Neuron (in vitro differentiated cells): ENCODE measurements at regions not wholly inside any gene's neighbourhood (a gene's known extent, or its start where the extent isn't known, plus 50 kb on each side); places are given as distances from the start of the nearest gene placed in this dataset.

ENCODE experiments used
- H2AFZ ChIP-seq: one replicate; pipeline ENCODE4 v1.6.1; 2013; ENCODE audit warnings: low read depth, mild to moderate bottlenecking, inconsistent platforms, low read length, moderate library complexity
- H3K27me3 ChIP-seq: one replicate; pipeline ENCODE4 v1.6.1; 2013; ENCODE audit warnings: low read length; ENCODE audit not compliant: insufficient read depth
- H3K36me3 ChIP-seq: one replicate; pipeline ENCODE4 v1.6.1; 2013; ENCODE audit warnings: low read length; ENCODE audit not compliant: insufficient read depth
- H3K4me1 ChIP-seq: one replicate; pipeline ENCODE4 v1.6.1; 2013; ENCODE audit warnings: low read length; ENCODE audit not compliant: insufficient read depth
- H3K4me3 ChIP-seq: 2 replicates; pipeline ENCODE4 v1.5.1; 2013; ENCODE audit warnings: mild to moderate bottlenecking, low read length, moderate library complexity
- H3K9me3 ChIP-seq: one replicate; pipeline ENCODE4 v1.6.1; 2013; ENCODE audit warnings: low read length

GRCh38 chr7:85423209-85423895 is 236.5 kb upstream of the SEMA3D start:
- H3K4me3 ChIP-seq: no peak overlapping the region
- peaks cover 3% of the 10 kb centered on the region for H3K9me3 ChIP-seq
- no peak overlapping the region for H2AFZ ChIP-seq

DNA sequence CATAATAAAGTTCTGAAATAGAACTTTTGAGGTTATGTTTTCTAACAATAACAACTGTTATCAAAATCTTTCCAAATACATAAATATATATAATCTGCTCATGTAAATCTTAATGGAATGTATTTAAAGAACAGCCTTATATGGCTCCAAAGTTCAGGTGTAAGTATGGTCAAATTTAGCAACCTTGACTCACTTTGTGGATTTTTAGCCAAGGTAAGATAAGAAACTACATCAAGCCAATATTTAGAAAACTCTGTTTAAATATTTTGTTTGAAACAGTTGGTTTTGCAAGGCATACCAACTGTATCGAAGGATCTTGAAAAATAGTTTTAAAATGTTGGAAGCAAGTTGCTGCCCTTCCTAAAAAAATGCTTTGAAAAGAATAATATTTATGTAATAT is 228.9 kb upstream of the SEMA3D start:
- H3K4me3 ChIP-seq: no peak overlapping the region
- H3K36me3 ChIP-seq: no peaks in the 10 kb centered on the region
- H2AFZ ChIP-seq: no peak overlapping the region
- H3K4me1 ChIP-seq: peaks cover 11% of the 10 kb centered on the region
- H3K27me3 ChIP-seq: no peaks in the 10 kb centered on the region
- no peaks in the 10 kb centered on the region for H3K9me3 ChIP-seq

More at GRCh38 chr7:85423209-85423895, 236.5 kb upstream of the SEMA3D start:
- no peaks in the 10 kb centered on the region for H3K36me3 ChIP-seq
- no peaks in the 10 kb centered on the region for H3K4me1 ChIP-seq
- H3K27me3 ChIP-seq: no peaks in the 10 kb centered on the region

DNA sequence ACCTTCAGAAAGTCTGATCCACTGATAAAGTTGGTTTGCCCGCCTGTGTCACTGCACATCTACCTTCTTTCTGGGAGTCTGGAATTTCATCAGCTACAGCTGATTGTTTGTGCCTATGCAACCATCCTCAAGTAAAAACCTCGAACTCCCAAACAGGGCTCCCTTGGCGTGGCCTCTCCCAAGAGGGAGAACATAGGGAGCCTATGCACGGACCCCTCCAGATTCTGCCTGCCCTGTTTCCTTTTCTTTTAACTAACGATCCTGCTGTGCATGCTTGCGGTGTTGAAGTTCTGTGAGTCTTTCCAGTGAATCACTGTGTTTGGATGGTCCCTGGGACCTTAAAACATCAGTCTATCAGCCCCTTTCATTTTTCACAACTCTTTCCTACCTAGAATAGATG is 226.9 kb upstream of the SEMA3D start:
- Histone ChIP-seq H2AFZ (peak overlapping the region; percentile 46), H3K9me3 (no peaks in the 10 kb centered on the region), H3K4me3 (no peak overlapping the region), H3K36me3 (no peaks in the 10 kb centered on the region), H3K4me1 (peaks cover 11% of the 10 kb centered on the region), H3K27me3 (no peaks in the 10 kb centered on the region)

DNA sequence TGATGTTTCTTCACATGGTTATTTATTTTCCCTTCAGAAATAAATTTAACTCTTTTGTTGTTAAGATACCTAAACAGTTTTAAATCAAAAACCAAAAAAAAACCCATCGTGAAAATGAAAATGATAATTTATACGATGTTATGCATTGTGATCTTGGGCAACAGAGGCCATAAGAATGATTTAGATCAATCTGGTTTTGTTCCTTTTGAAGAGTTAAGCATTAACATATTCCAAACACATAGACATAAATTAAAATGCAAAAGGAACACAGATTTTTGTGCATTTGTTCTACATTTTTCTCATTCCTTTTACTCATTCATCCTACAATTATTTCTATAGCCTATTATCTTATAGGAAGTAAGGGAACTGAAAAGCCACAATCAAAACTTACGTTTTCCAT is 226.1 kb upstream of the SEMA3D start:
- peaks cover 11% of the 10 kb centered on the region for H3K4me1 ChIP-seq
- H3K9me3 ChIP-seq: no peaks in the 10 kb centered on the region
- no peak overlapping the region for H3K4me3 ChIP-seq
- H2AFZ ChIP-seq: peak overlapping the region; percentile 46
- no peaks in the 10 kb centered on the region for H3K27me3 ChIP-seq
- no peaks in the 10 kb centered on the region for H3K36me3 ChIP-seq

GRCh38 chr7:85407391-85407790 is 220.5 kb upstream of the SEMA3D start:
- H3K36me3 ChIP-seq: no peaks in the 10 kb centered on the region
- H3K4me3 ChIP-seq: no peak overlapping the region
- no peaks in the 10 kb centered on the region for H3K9me3 ChIP-seq
- no peaks in the 10 kb centered on the region for H3K4me1 ChIP-seq
- H2AFZ ChIP-seq: no peak overlapping the region
- H3K27me3 ChIP-seq: no peaks in the 10 kb centered on the region

DNA sequence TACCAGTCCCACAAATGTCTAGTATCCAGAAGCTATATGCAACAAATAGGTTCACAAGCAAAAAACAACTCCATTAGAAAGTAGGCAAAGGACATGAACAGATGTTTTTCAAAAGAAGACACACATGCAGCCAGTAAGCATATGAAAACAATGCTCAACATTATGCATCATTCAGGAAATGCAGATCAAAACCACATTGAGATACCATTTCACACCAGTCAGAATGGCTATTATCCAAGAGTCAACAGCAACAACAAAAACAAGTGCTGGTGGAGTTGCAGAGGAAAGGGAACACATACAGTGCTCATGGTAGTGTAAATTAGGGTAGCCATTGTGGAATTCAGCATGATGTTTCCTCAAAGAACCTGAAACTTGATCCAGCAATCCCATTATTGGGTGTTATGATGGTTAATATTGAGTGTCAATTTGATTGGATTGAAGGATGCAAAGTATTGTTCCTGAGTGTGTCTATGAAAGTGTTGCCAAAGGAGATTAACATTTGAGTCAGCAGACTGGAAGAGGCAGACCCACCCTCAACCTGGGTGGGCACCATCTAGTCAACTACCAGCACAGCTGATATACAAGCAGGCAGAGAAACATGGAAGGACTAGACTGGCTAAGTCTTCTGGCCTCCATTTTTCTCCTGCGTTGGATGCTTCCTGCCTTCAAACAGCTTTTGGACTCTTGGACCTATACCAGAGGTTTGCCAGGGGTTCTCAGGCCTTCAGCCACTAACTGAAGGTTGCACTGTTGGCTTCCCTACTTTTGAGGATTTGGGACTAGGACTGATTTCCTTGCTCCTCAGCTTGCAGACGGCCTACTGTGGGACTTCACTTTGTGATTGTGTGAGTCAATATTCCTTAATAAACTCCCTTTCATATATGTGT is 218.4 kb upstream of the SEMA3D start:
- Histone ChIP-seq H3K4me1 (no peaks in the 10 kb centered on the region), H2AFZ (no peak overlapping the region), H3K9me3 (no peaks in the 10 kb centered on the region), H3K4me3 (no peak overlapping the region), H3K27me3 (no peaks in the 10 kb centered on the region), H3K36me3 (no peaks in the 10 kb centered on the region)

GRCh38 chr7:85396676-85397075 is 209.8 kb upstream of the SEMA3D start:
- Histone ChIP-seq H3K4me1 (peaks cover 15% of the 10 kb centered on the region), H3K9me3 (no peaks in the 10 kb centered on the region), H3K4me3 (no peak overlapping the region), H3K27me3 (no peaks in the 10 kb centered on the region), H3K36me3 (no peaks in the 10 kb centered on the region), H2AFZ (no peak overlapping the region)

- Histone ChIP-seq H3K4me3 (no peak overlapping the region), H3K9me3 (no peaks in the 10 kb centered on the region), H3K27me3 (no peaks in the 10 kb centered on the region), H3K36me3 (no peaks in the 10 kb centered on the region), H2AFZ (no peak overlapping the region), H3K4me1 (peaks cover 15% of the 10 kb centered on the region)
These were observed 205.9 kb upstream of the SEMA3D start for GRCh38 chr7:85392789-85393188.

DNA sequence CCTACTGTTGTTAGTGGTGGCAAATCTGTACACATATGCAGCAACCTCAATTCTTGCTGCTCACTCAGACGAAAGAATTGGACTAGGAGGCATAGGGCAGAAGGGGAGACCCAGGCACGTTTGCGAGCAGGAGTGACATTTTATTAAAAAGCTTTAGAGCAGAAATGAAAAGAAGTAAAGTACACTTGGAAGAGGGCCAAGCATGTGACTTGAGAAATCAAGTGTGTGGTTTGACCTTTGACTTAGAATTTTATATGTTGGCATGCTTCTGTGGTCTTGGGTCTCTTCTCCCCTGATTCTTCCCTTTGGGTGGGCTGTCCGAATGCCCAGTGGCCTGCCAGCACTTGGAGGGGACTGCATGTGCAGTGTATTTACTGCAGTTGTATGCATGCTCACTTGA is 205.5 kb upstream of the SEMA3D start:
- no peaks in the 10 kb centered on the region for H3K27me3 ChIP-seq
- no peaks in the 10 kb centered on the region for H3K9me3 ChIP-seq
- no peaks in the 10 kb centered on the region for H3K36me3 ChIP-seq
- peaks cover 14% of the 10 kb centered on the region for H3K4me1 ChIP-seq
- no peak overlapping the region for H2AFZ ChIP-seq
- H3K4me3 ChIP-seq: no peak overlapping the region

DNA sequence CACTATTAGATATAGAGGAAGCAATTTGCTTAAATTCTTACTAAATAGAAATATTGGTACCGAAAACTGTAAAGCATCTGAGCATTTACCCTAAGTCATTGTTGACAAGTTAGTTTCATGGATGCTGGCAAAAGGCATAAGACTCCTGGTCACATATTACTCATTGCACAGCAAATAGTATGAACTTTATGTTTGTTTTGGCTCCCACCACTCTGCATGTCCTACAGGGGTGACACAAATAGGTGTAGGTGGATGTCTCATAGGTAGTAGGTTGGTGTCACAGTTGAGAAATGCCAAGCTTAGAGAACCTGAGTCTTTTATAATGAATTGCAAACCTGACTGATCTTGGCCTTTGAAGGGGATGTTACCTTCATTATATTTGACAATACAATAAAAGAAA is 199.6 kb upstream of the SEMA3D start:
- Histone ChIP-seq H3K4me3 (no peak overlapping the region), H3K9me3 (no peaks in the 10 kb centered on the region), H3K36me3 (no peaks in the 10 kb centered on the region)

GRCh38 chr7:85384392-85384791 is 197.5 kb upstream of the SEMA3D start:
- Histone ChIP-seq H3K4me3 (no peak overlapping the region), H2AFZ (no peak overlapping the region), H3K27me3 (no peaks in the 10 kb centered on the region), H3K9me3 (no peaks in the 10 kb centered on the region), H3K36me3 (no peaks in the 10 kb centered on the region), H3K4me1 (no peaks in the 10 kb centered on the region)

More for the DNA sequence above, 199.6 kb upstream of the SEMA3D start:
- Histone ChIP-seq H2AFZ (no peak overlapping the region), H3K27me3 (no peaks in the 10 kb centered on the region), H3K4me1 (no peaks in the 10 kb centered on the region)

- H3K4me1 ChIP-seq: no peaks in the 10 kb centered on the region
- H3K4me3 ChIP-seq: no peak overlapping the region
- no peaks in the 10 kb centered on the region for H3K9me3 ChIP-seq
- H3K36me3 ChIP-seq: no peaks in the 10 kb centered on the region
- H2AFZ ChIP-seq: no peak overlapping the region
- H3K27me3 ChIP-seq: no peaks in the 10 kb centered on the region
These were observed 194.4 kb upstream of the SEMA3D start for GRCh38 chr7:85381212-85381611.

DNA sequence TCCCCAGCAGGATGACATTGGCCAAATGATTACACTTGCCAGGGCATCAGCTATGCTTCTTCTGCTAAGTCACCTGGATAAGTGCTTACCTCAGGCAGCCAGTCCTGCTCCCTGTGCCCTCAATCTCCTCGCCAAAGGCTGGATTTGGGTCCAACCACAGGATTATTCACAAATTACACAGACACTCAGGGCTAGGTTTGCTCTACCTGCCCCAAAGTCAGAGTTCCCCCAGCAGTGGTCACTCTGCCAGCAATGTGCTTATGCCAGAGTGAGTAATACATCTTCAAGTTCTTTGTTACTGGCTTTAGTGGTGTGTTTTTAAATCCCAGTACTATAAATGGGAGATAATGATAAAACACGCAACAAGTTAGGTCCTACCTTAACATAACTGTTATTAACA is 189.7 kb upstream of the SEMA3D start:
- H3K36me3 ChIP-seq: no peaks in the 10 kb centered on the region
- H3K9me3 ChIP-seq: no peaks in the 10 kb centered on the region
- H3K4me1 ChIP-seq: no peaks in the 10 kb centered on the region
- no peak overlapping the region for H3K4me3 ChIP-seq
- no peak overlapping the region for H2AFZ ChIP-seq
- no peaks in the 10 kb centered on the region for H3K27me3 ChIP-seq
